ENCODE measurements at regions not wholly inside any gene's neighbourhood (a gene's known extent, or its start where the extent isn't known, plus 50 kb on each side); places are given as distances from the start of the nearest gene placed in this dataset.

DNA sequence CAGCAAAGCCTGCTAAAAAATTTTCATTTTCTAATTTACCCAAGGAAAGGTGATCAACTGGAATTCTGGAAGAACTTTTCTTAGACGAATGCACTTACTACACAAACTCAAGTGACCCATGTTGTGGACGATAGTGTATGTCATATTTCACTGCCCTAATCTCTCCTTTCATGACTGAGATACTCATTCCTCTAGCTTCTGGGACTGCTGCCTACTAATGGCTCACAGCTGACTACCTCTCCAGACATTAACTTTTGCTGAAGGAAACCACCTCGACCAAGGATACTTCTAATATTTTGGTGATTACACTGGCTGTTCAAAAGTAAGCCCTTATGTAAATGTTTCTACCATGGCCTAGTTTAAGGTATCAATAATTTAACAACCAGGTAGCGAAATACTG lies 959.9 kb upstream of the GHITM start:
- DNase-seq, result no peak
- intact Hi-C loops (cut with micrococcal nuclease), result no loop called here
- H2AFZ ChIP-seq (ENCODE audit: insufficient read depth, low read depth, low read length, poor library complexity, severe bottlenecking), result no peak overlapping the region
- no peaks in the 10 kb centered on the region for H3K27me3 ChIP-seq (ENCODE audit: control insufficient read depth in 2 of 2, insufficient read depth in 2 of 2, low read length in 2 of 2)
- no peak overlapping the region for H3K4me2 ChIP-seq (replicated peaks; ENCODE audit: extremely low read depth, low read length, poor library complexity, severe bottlenecking)
- H3K27me3 Mint-ChIP-seq (ENCODE audit: low read depth in 3 of 3), result peaks cover 0 to 1% (median 0%) of the 10 kb centered on the region in 3 donors
- no peak overlapping the region for H3K27ac Mint-ChIP-seq
- no peak overlapping the region for H3K4me3 ChIP-seq (replicated peaks in 1 of 3; ENCODE audit: low read depth in 2 of 3, low read length in 3 of 3)
- H3K79me2 ChIP-seq (ENCODE audit: insufficient read depth, low read length), result no peaks in the 10 kb centered on the region
- no peaks in the 10 kb centered on the region for H4K20me1 ChIP-seq (ENCODE audit: insufficient read depth, low read length)
- peaks cover 0 to 3% of the 10 kb centered on the region in 2 donors for H3K9me3 ChIP-seq (replicated peaks in 1 of 2; ENCODE audit: control insufficient read depth in 1 of 2, insufficient read depth in 1 of 2, low read length in 2 of 2)
- no peak overlapping the region for H3K4me3 Mint-ChIP-seq
- H3K27ac ChIP-seq (ENCODE audit: low read depth in 1 of 2, low read length in 2 of 2), result no peak overlapping the region
- WGBS (ENCODE audit: insufficient coverage), result 100% methylated on average over 2 of the region's 4 CpGs
- H3K9me3 Mint-ChIP-seq, result peaks cover 0 to 7% (median 2%) of the 10 kb centered on the region in 7 donors
- no peaks in the 10 kb centered on the region for H3K36me3 Mint-ChIP-seq
- no peaks in the 10 kb centered on the region for H3K4me1 ChIP-seq (ENCODE audit: control insufficient read depth in 1 of 2, insufficient read depth in 2 of 2, low read length in 2 of 2)
- no peaks in the 10 kb centered on the region for H3K36me3 ChIP-seq (replicated peaks in 1 of 2; ENCODE audit: control insufficient read depth in 1 of 2, insufficient read depth in 2 of 2, low read length in 2 of 2)
- H3K9ac ChIP-seq (ENCODE audit: insufficient read depth, low read length, poor library complexity, severe bottlenecking), result no peak overlapping the region
- TF ChIP-seq, protein P1, sequence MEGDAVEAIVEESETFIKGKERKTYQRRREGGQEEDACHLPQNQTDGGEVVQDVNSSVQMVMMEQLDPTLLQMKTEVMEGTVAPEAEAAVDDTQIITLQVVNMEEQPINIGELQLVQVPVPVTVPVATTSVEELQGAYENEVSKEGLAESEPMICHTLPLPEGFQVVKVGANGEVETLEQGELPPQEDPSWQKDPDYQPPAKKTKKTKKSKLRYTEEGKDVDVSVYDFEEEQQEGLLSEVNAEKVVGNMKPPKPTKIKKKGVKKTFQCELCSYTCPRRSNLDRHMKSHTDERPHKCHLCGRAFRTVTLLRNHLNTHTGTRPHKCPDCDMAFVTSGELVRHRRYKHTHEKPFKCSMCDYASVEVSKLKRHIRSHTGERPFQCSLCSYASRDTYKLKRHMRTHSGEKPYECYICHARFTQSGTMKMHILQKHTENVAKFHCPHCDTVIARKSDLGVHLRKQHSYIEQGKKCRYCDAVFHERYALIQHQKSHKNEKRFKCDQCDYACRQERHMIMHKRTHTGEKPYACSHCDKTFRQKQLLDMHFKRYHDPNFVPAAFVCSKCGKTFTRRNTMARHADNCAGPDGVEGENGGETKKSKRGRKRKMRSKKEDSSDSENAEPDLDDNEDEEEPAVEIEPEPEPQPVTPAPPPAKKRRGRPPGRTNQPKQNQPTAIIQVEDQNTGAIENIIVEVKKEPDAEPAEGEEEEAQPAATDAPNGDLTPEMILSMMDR (IDR thresholded peaks at IDR 0.05), result no peak
- H3K4me1 Mint-ChIP-seq, result no peaks in the 10 kb centered on the region

DNA sequence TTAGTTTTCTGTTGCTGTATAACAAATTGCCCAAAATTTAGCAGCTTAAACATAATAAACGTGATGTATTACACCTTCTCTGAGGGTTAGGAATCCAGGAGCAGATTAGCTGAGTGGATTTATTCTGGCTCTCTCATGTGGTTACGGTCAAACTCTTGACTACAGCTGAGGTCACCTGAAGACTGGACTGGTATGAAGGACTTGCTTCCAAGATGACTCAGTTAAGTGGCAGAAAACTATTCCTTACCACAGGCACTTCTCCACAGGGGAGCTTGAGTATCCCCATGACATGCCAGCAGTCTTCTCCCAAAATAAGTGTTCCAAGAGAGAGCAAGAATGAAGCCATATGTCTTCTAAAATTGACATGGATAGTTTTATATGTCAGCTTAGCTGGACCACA lies 957.2 kb upstream of the GHITM start:
- Histone ChIP-seq H3K4me1 (ENCODE audit: control insufficient read depth in 1 of 2, insufficient read depth in 2 of 2, low read length in 2 of 2) (no peaks in the 10 kb centered on the region), H2AFZ (ENCODE audit: insufficient read depth, low read depth, low read length, poor library complexity, severe bottlenecking) (no peak overlapping the region), H3K4me2 (replicated peaks; ENCODE audit: extremely low read depth, low read length, poor library complexity, severe bottlenecking) (no peak overlapping the region), H3K36me3 (replicated peaks in 1 of 2; ENCODE audit: control insufficient read depth in 1 of 2, insufficient read depth in 2 of 2, low read length in 2 of 2) (no peaks in the 10 kb centered on the region), H4K20me1 (ENCODE audit: insufficient read depth, low read length) (no peaks in the 10 kb centered on the region), H3K79me2 (ENCODE audit: insufficient read depth, low read length) (no peaks in the 10 kb centered on the region), H3K27me3 (ENCODE audit: control insufficient read depth in 2 of 2, insufficient read depth in 2 of 2, low read length in 2 of 2) (no peaks in the 10 kb centered on the region), H3K9me3 (replicated peaks in 1 of 2; ENCODE audit: control insufficient read depth in 1 of 2, insufficient read depth in 1 of 2, low read length in 2 of 2) (no peaks in the 10 kb centered on the region), H3K9ac (ENCODE audit: insufficient read depth, low read length, poor library complexity, severe bottlenecking) (no peak overlapping the region), H3K27ac (ENCODE audit: low read depth in 1 of 2, low read length in 2 of 2) (no peak overlapping the region), H3K4me3 (replicated peaks in 1 of 3; ENCODE audit: low read depth in 2 of 3, low read length in 3 of 3) (no peak overlapping the region)
- Mint-ChIP-seq H3K36me3 (no peaks in the 10 kb centered on the region), H3K27me3 (ENCODE audit: low read depth in 3 of 3) (no peaks in the 10 kb centered on the region), H3K4me3 (no peak overlapping the region), H3K4me1 (no peaks in the 10 kb centered on the region), H3K27ac (no peak overlapping the region), H3K9me3 (peaks cover 0 to 2% (median 0%) of the 10 kb centered on the region in 7 donors)
- TF ChIP-seq, protein P1 (IDR thresholded peaks at IDR 0.05), result no peak
- intact Hi-C loops (cut with micrococcal nuclease), result no loop called here
- 100% methylated on average over 1 of the region's 2 CpGs for WGBS (ENCODE audit: insufficient coverage)
- DNase-seq, result no peak

Data from CD14-positive monocyte (primary cell).